Prostate gland (tissue), 2 donors: ENCODE measurements at regions not wholly inside any gene's neighbourhood (a gene's known extent, or its start where the extent isn't known, plus 50 kb on each side); places are given as distances from the start of the nearest gene placed in this dataset.

Source experiments
- CTCF ChIP-seq, 4 experiments: fragments of 200-600 bp in 2 of 4; fragments of 450-650 bp in 2 of 4; sonication (generic) in 2 of 4; IDR thresholded peaks; 1 replicate in 3 of 4; 2 replicates in 1 of 4; pipeline ENCODE4 v1.5.1; 2016 to 2019; ENCODE audit warnings: antibody characterized with exemption in 4 of 4, mild to moderate bottlenecking in 2 of 4, moderate library complexity in 2 of 4
- POLR2AphosphoS5 ChIP-seq: sonication (generic); formaldehyde crosslinking; IDR thresholded peaks from one replicate; pipeline ENCODE4 v1.6.1; 2017; ENCODE audit warnings: antibody characterized with exemption

GRCh38 chr1:115192200-115192767 lies 103.0 kb upstream of the TSPAN2 start:
- TF ChIP-seq CTCF (IDR thresholded peaks at IDR 0.05) (no peak), POLR2AphosphoS5 (no peak)
